HCT116 (cell line): ENCODE measurements at regions not wholly inside any gene's neighbourhood (a gene's known extent, or its start where the extent isn't known, plus 50 kb on each side); places are given as distances from the start of the nearest gene placed in this dataset.

ENCODE experiments used
- ATAC-seq: fragments of 200-7000 bp; cut with Tn5 transposase; 2 replicates; pipeline ENCODE4 v1.9.1; 2020; ENCODE audit warnings: mild to moderate bottlenecking, moderate library complexity
- BruUV-seq: library from RNA; stranded (reverse); fragments of 400-500 nt; replicated peaks from 2 replicates; lab custom pipeline; 2021; lab: Mats Ljungman, UMichigan
- CTCF ChIA-PET: fragments of 300-600 bp; sonication (Branson Sonifier 250); formaldehyde crosslinking; loops from one replicate; lab custom pipeline; 2021; ENCODE audit warnings: antibody characterized with exemption; lab: Charles Lee
- POLR2A ChIA-PET: fragments of 300-600, 350-600 bp; sonication (Branson Sonifier 250); formaldehyde crosslinking; loops from one replicate; lab custom pipeline; 2021; ENCODE audit warnings: antibody characterized with exemption; lab: Charles Lee
- RAD21 ChIA-PET, 2 experiments: fragments of 300-600 bp; sonication (Branson Sonifier 250); formaldehyde crosslinking; loops; one replicate each; lab custom pipeline; 2023; ENCODE audit warnings: low total read pairs in 2 of 2; ENCODE audit not compliant: uncharacterized antibody in 2 of 2, unreplicated experiment in 2 of 2, low non-redundant PET in 1 of 2; lab: Charles Lee
- DNase-seq: peaks from one replicate; pipeline ENCODE4 v3.0.0-alpha.2; 2010; ENCODE audit warnings: low read depth, low spot score
- H2AFZ ChIP-seq: fragments of 200-600 bp; shearing (Covaris generic), sonication (generic); 2 replicates; pipeline ENCODE4 v1.6.1; 2017; ENCODE audit warnings: low read depth, mixed run types, mixed read lengths, antibody characterized with exemption, low read length; ENCODE audit not compliant: poor library complexity, severe bottlenecking
- H3K27ac ChIP-seq: 2 replicates; pipeline ENCODE4 v1.5.1; 2012; ENCODE audit warnings: low read depth, low read length
- H3K27me3 ChIP-seq: fragments of 200-600 bp; sonication (generic); 2 replicates; pipeline ENCODE4 v1.6.1; 2016; ENCODE audit warnings: mixed run types, low read length, mixed read lengths; ENCODE audit not compliant: insufficient read depth
- H3K36me3 ChIP-seq, 2 experiments: fragments of 200-500 bp in 1 of 2; fragments of 200-600 bp in 1 of 2; sonication (Bioruptor generic) in 1 of 2; sonication (generic) in 1 of 2; 2 replicates each; pipeline versions ENCODE4 v1.5.1 to v1.6.1; 2014 to 2016; ENCODE audit warnings: low read length in 2 of 2, inconsistent platforms in 1 of 2, mixed read lengths in 1 of 2, mixed run types in 1 of 2; ENCODE audit not compliant: insufficient read depth in 2 of 2, control insufficient read depth in 1 of 2
- H3K4me1 ChIP-seq, 2 experiments: fragments of 200-600 bp in 1 of 2; sonication (generic) in 1 of 2; 2 replicates each; pipeline versions ENCODE4 v1.5.1 to v1.6.1; 2012 to 2017; ENCODE audit warnings: low read length in 2 of 2, inconsistent platforms in 1 of 2, mild to moderate bottlenecking in 1 of 2, mixed read lengths in 1 of 2, mixed run types in 1 of 2, moderate library complexity in 1 of 2; ENCODE audit not compliant: insufficient read depth in 2 of 2, control insufficient read depth in 1 of 2
- H3K4me2 ChIP-seq: fragments of 200-600 bp; sonication (generic); 2 replicates; pipeline ENCODE4 v1.6.1; 2017; ENCODE audit warnings: mixed run types, low read length, mixed read lengths
- H3K4me3 ChIP-seq, 2 experiments: fragments of 200-600 bp in 1 of 2; sonication (generic) in 1 of 2; replicated peaks in 1 of 2; 2 replicates each; pipeline ENCODE4 v1.5.1; 2011 to 2016; ENCODE audit warnings: low read length in 2 of 2, control low read depth in 1 of 2, low read depth in 1 of 2, mild to moderate bottlenecking in 1 of 2, mixed read lengths in 1 of 2, mixed run types in 1 of 2
- H3K79me2 ChIP-seq: fragments of 200-600 bp; sonication (generic); 2 replicates; pipeline ENCODE4 v1.6.1; 2017; ENCODE audit warnings: mild to moderate bottlenecking, mixed run types, low read length, moderate library complexity, mixed read lengths; ENCODE audit not compliant: insufficient read depth
- H3K9ac ChIP-seq: fragments of 200-600 bp; sonication (generic); 2 replicates; pipeline ENCODE4 v1.6.1; 2016; ENCODE audit warnings: low read length, mixed read lengths
- H3K9me2 ChIP-seq: fragments of 200-600 bp; sonication (generic), shearing (Covaris generic); 2 replicates; pipeline ENCODE4 v1.6.1; 2017; ENCODE audit warnings: mixed run types, mild to moderate bottlenecking, moderate library complexity; ENCODE audit not compliant: insufficient read depth
- H3K9me3 ChIP-seq, 2 experiments: fragments of 200-500 bp in 1 of 2; fragments of 200-600 bp in 1 of 2; sonication (Bioruptor generic) in 1 of 2; sonication (generic) in 1 of 2; 2 replicates each; pipeline ENCODE4 v1.6.1; 2014 to 2017; ENCODE audit warnings: low read length in 2 of 2, mixed read lengths in 2 of 2, inconsistent platforms in 1 of 2, low read depth in 1 of 2, mild to moderate bottlenecking in 1 of 2, mixed run types in 1 of 2, moderate library complexity in 1 of 2; ENCODE audit not compliant: control insufficient read depth in 1 of 2, insufficient read depth in 1 of 2
- H4K20me1 ChIP-seq: fragments of 200-600 bp; sonication (generic), shearing (Covaris generic); 2 replicates; pipeline ENCODE4 v1.6.1; 2017; ENCODE audit warnings: mixed run types, mild to moderate bottlenecking, moderate library complexity; ENCODE audit not compliant: insufficient read depth
- ELF1 ChIP-seq: IDR thresholded peaks from 2 replicates; pipeline ENCODE4 v1.6.1; 2012; ENCODE audit warnings: low read depth, borderline replicate concordance
- EZH2 ChIP-seq: fragments of 200-600 bp; sonication (generic); IDR thresholded peaks from 2 replicates; pipeline ENCODE4 v1.6.1; 2017; ENCODE audit warnings: antibody characterized with exemption, mixed run types
- EZH2phosphoT487 ChIP-seq: fragments of 200-600 bp; IDR thresholded peaks from 2 replicates; pipeline ENCODE4 v1.6.1; 2018; ENCODE audit warnings: antibody characterized with exemption, borderline replicate concordance
- MAX ChIP-seq: IDR thresholded peaks from 2 replicates; pipeline ENCODE4 v1.6.1; 2012
- POLR2A ChIP-seq: IDR thresholded peaks from 2 replicates; pipeline ENCODE4 v1.7.0; 2011; ENCODE audit warnings: borderline replicate concordance; ENCODE audit not compliant: insufficient read depth, insufficient read length; ENCODE audit errors: extremely low read depth
- POLR2AphosphoS5 ChIP-seq: IDR thresholded peaks from 2 replicates; pipeline ENCODE4 v1.6.1; 2011; ENCODE audit warnings: mild to moderate bottlenecking, low read depth, low read length, moderate library complexity
- RAD21 ChIP-seq: IDR thresholded peaks from 2 replicates; pipeline ENCODE4 v1.6.1; 2012; ENCODE audit warnings: low read depth, mild to moderate bottlenecking
- REST ChIP-seq: IDR thresholded peaks from 2 replicates; pipeline ENCODE4 v1.6.1; 2012; ENCODE audit warnings: low read depth
- SRF ChIP-seq: IDR thresholded peaks from 2 replicates; pipeline ENCODE4 v1.6.1; 2012; ENCODE audit warnings: low read depth
- intact Hi-C: fragments of 100-400 bp; cut with micrococcal nuclease; formaldehyde crosslinking; loops from 2 replicates; pipeline ENCODE4 v1.10.0; 2022
- TF ChIP-seq, protein P1 (sequence below), 3 experiments: fragments of 200-600 bp in 1 of 3; sonication (generic) in 1 of 3; IDR thresholded peaks in 2 of 3; conservative IDR thresholded peaks in 1 of 3; 2 replicates each; pipeline ENCODE4 v1.5.1; 2012 to 2017; ENCODE audit warnings: low read depth in 2 of 3, low read length in 2 of 3, antibody characterized with exemption in 1 of 3, borderline replicate concordance in 1 of 3, control low read depth in 1 of 3, mild to moderate bottlenecking in 1 of 3, mixed read lengths in 1 of 3, mixed run types in 1 of 3, moderate library complexity in 1 of 3; ENCODE audit not compliant: insufficient read depth in 1 of 3
- TF ChIP-seq, protein P2 (sequence below): IDR thresholded peaks from 2 replicates; pipeline ENCODE4 v1.6.1; 2012

GRCh38 chr5:148765061-148765460 is 61.4 kb upstream of the ADRB2 start:
- H3K9me2 ChIP-seq: no peaks in the 10 kb centered on the region
- CTCF ChIA-PET: no interaction called here
- no peak for DNase-seq
- H3K36me3 ChIP-seq: no peaks in the 10 kb centered on the region
- no peaks in the 10 kb centered on the region for H3K79me2 ChIP-seq
- TF ChIP-seq EZH2: no peak
- TF ChIP-seq POLR2AphosphoS5: no peak
- TF ChIP-seq, protein P1, sequence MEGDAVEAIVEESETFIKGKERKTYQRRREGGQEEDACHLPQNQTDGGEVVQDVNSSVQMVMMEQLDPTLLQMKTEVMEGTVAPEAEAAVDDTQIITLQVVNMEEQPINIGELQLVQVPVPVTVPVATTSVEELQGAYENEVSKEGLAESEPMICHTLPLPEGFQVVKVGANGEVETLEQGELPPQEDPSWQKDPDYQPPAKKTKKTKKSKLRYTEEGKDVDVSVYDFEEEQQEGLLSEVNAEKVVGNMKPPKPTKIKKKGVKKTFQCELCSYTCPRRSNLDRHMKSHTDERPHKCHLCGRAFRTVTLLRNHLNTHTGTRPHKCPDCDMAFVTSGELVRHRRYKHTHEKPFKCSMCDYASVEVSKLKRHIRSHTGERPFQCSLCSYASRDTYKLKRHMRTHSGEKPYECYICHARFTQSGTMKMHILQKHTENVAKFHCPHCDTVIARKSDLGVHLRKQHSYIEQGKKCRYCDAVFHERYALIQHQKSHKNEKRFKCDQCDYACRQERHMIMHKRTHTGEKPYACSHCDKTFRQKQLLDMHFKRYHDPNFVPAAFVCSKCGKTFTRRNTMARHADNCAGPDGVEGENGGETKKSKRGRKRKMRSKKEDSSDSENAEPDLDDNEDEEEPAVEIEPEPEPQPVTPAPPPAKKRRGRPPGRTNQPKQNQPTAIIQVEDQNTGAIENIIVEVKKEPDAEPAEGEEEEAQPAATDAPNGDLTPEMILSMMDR (IDR thresholded peaks at IDR 0.05 in 2 of 3, conservative IDR thresholded peaks at IDR 0.05 in 1 of 3; ENCODE audit: borderline replicate concordance in 1 of 3, insufficient read depth in 1 of 3, low read depth in 2 of 3, low read length in 2 of 3): no peak
- no peak for TF ChIP-seq EZH2phosphoT487
- TF ChIP-seq POLR2A: no peak
- no peak for TF ChIP-seq MAX
- no peak for TF ChIP-seq REST
- TF ChIP-seq SRF: no peak
- TF ChIP-seq, protein P2, sequence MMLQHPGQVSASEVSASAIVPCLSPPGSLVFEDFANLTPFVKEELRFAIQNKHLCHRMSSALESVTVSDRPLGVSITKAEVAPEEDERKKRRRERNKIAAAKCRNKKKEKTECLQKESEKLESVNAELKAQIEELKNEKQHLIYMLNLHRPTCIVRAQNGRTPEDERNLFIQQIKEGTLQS: no peak
- TF ChIP-seq RAD21: no peak
- TF ChIP-seq ELF1: no peak
- TF ChIP-seq, all 23 proteins: peak for 0
- H3K9me3 ChIP-seq: no peaks in the 10 kb centered on the region
- H4K20me1 ChIP-seq: no peaks in the 10 kb centered on the region
- H3K9ac ChIP-seq: no peak overlapping the region
- intact Hi-C loops: no loop called here
- H2AFZ ChIP-seq: no peak overlapping the region
- no TSS peak for BruUV-seq
- H3K4me1 ChIP-seq: no peaks in the 10 kb centered on the region
- no peak for ATAC-seq
- H3K4me3 ChIP-seq: no peak overlapping the region
- RAD21 ChIA-PET: no interaction called here
- H3K27me3 ChIP-seq: no peaks in the 10 kb centered on the region
- POLR2A ChIA-PET: no interaction called here
- no peak overlapping the region for H3K27ac ChIP-seq
- H3K4me2 ChIP-seq: no peak overlapping the region
